GM19328 (cell line): ENCODE measurements at regions not wholly inside any gene's neighbourhood (a gene's known extent, or its start where the extent isn't known, plus 50 kb on each side); places are given as distances from the start of the nearest gene placed in this dataset.

Experiments used
- ATAC-seq: cut with Tn5 transposase; IDR thresholded peaks from one replicate; pipeline ENCODE4 v1.9.1; 2021; ENCODE audit warnings: mild to moderate bottlenecking, moderate library complexity; ENCODE audit not compliant: unreplicated experiment

- ATAC-seq = no peak
Measured at GRCh38 chr9:129403779-129404620, 216.9 kb downstream of the C9orf50 start.

GRCh38 chr9:129402931-129403778, 217.7 kb downstream of the C9orf50 start:
- no peak for ATAC-seq

GRCh38 chr9:129402371-129402739, 218.5 kb downstream of the C9orf50 start:
- ATAC-seq = no peak

GRCh38 chr9:129401623-129402370, 219.1 kb downstream of the C9orf50 start:
- no peak for ATAC-seq

GRCh38 chr9:129400971-129401622, 219.8 kb downstream of the C9orf50 start:
- ATAC-seq = no peak

GRCh38 chr9:129400001-129400970, 220.6 kb downstream of the C9orf50 start:
- no peak for ATAC-seq

- no peak for ATAC-seq
Measured at GRCh38 chr9:129399634-129399990, 221.3 kb downstream of the C9orf50 start.

GRCh38 chr9:129398961-129399633, 221.0 kb upstream of the IER5L start:
- no peak for ATAC-seq

GRCh38 chr9:129398101-129398960, 220.3 kb upstream of the IER5L start:
- no peak for ATAC-seq

GRCh38 chr9:129397335-129397734, 219.3 kb upstream of the IER5L start:
- no peak for ATAC-seq

- no peak for ATAC-seq
Measured at GRCh38 chr9:129396365-129396708, 218.3 kb upstream of the IER5L start.

GRCh38 chr9:129395633-129396364, 217.7 kb upstream of the IER5L start:
- no peak for ATAC-seq

GRCh38 chr9:129394886-129395279, 216.8 kb upstream of the IER5L start:
- no peak for ATAC-seq

- ATAC-seq = no peak
Measured at GRCh38 chr9:129394061-129394885, 216.2 kb upstream of the IER5L start.

GRCh38 chr9:129393064-129393463, 215.0 kb upstream of the IER5L start:
- no peak for ATAC-seq

- no peak for ATAC-seq
Measured at GRCh38 chr9:129392093-129392541, 214.1 kb upstream of the IER5L start.

- no peak for ATAC-seq
Measured at GRCh38 chr9:129391221-129391661, 213.2 kb upstream of the IER5L start.
